ENCODE measurements at regions not wholly inside any gene's neighbourhood (a gene's known extent, or its start where the extent isn't known, plus 50 kb on each side); places are given as distances from the start of the nearest gene placed in this dataset.

- ChIA-PET POLR2A (no interaction called here), CTCF (no interaction called here)
- Histone ChIP-seq H3K4me3 (ENCODE audit: low read depth in 2 of 2, low read length in 2 of 2) (no peak overlapping the region), H3K9me3 (ENCODE audit: control insufficient read depth, insufficient read depth, low read depth, low read length) (no peaks in the 10 kb centered on the region), H3K4me1 (ENCODE audit: control insufficient read depth, insufficient read depth, low read length) (no peaks in the 10 kb centered on the region), H3K36me3 (ENCODE audit: control insufficient read depth, insufficient read depth, low read length) (no peaks in the 10 kb centered on the region), H3K27me3 (ENCODE audit: control insufficient read depth, insufficient read depth, low read length) (peaks cover 6% of the 10 kb centered on the region; the same call in 1 of the 2 replicates), H3K27ac (ENCODE audit: low read length) (no peak overlapping the region)
- in situ Hi-C loops (cut with HindIII; ENCODE audit: low pct_unique_long_range_greater_than_20kb, low sequenced_read_pairs): no loop called here
- no TSS peak for BruUV-seq (replicated peaks)
- no peak for DNase-seq (ENCODE audit: low read depth, low spot score)
- ATAC-seq: no peak
- intact Hi-C loops (cut with micrococcal nuclease; ENCODE audit: unreplicated experiment): no loop called here
- no peak for TF ChIP-seq REST (IDR thresholded peaks at IDR 0.05; ENCODE audit: insufficient read depth in 1 of 2, low read depth in 2 of 2, low read length in 1 of 2)
- no peak for TF ChIP-seq CTCF (IDR thresholded peaks at IDR 0.05)
- TF ChIP-seq SIN3A (IDR thresholded peaks at IDR 0.05; ENCODE audit: borderline replicate concordance, insufficient read depth, low read depth, low read length): no peak
- no peak for TF ChIP-seq TCF7L2 (IDR thresholded peaks at IDR 0.05; ENCODE audit: low read depth, low read length)
- no peak for TF ChIP-seq POLR2AphosphoS5 (IDR thresholded peaks at IDR 0.05; ENCODE audit: low read depth, low read length)
Measured at GRCh38 chr15:34663101-34663500, 79.7 kb upstream of the GOLGA8B start.

- Histone ChIP-seq H3K27ac (ENCODE audit: low read length) (no peak overlapping the region), H3K27me3 (ENCODE audit: control insufficient read depth, insufficient read depth, low read length) (no peaks in the 10 kb centered on the region; the same call in 1 of the 2 replicates), H3K36me3 (ENCODE audit: control insufficient read depth, insufficient read depth, low read length) (no peaks in the 10 kb centered on the region), H3K4me1 (ENCODE audit: control insufficient read depth, insufficient read depth, low read length) (no peaks in the 10 kb centered on the region), H3K9me3 (ENCODE audit: control insufficient read depth, insufficient read depth, low read depth, low read length) (no peaks in the 10 kb centered on the region), H3K4me3 (ENCODE audit: low read depth in 2 of 2, low read length in 2 of 2) (no peak overlapping the region)
- ChIA-PET CTCF (no interaction called here), POLR2A (no interaction called here)
- intact Hi-C loops (cut with micrococcal nuclease; ENCODE audit: unreplicated experiment) (no loop called here), in situ Hi-C loops (cut with HindIII; ENCODE audit: low pct_unique_long_range_greater_than_20kb, low sequenced_read_pairs) (no loop called here)
- DNase-seq (ENCODE audit: low read depth, low spot score) (no peak), ATAC-seq (no peak)
- no TSS peak for BruUV-seq (replicated peaks)
- TF ChIP-seq SIN3A (IDR thresholded peaks at IDR 0.05; ENCODE audit: borderline replicate concordance, insufficient read depth, low read depth, low read length) (no peak), POLR2AphosphoS5 (IDR thresholded peaks at IDR 0.05; ENCODE audit: low read depth, low read length) (no peak), REST (IDR thresholded peaks at IDR 0.05; ENCODE audit: insufficient read depth in 1 of 2, low read depth in 2 of 2, low read length in 1 of 2) (no peak), TCF7L2 (IDR thresholded peaks at IDR 0.05; ENCODE audit: low read depth, low read length) (no peak), CTCF (IDR thresholded peaks at IDR 0.05) (no peak)
Measured at GRCh38 chr15:34659056-34659455, 75.6 kb upstream of the GOLGA8B start.
